ENCODE measurements at regions not wholly inside any gene's neighbourhood (a gene's known extent, or its start where the extent isn't known, plus 50 kb on each side); places are given as distances from the start of the nearest gene placed in this dataset.

- WGBS (ENCODE audit: insufficient coverage): no CpG with 5 or more reads among the region's 1 CpG
Observed at GRCh38 chr1:166221316-166221715, 54.5 kb upstream of the FAM78B start.

GRCh38 chr1:166233750-166234366 is 67.1 kb upstream of the FAM78B start:
- no peak for DNase-seq
- no peak overlapping the region for H3K27ac ChIP-seq (ENCODE audit: insufficient read depth in 1 of 2, low read depth in 1 of 2, low read length in 2 of 2, poor library complexity in 1 of 2, severe bottlenecking in 2 of 2)
- 81% methylated on average over 3 of the region's 6 CpGs for WGBS (ENCODE audit: insufficient coverage)
- ChIA-PET POLR2A (no interaction called here), CTCF (no interaction called here)
- peaks cover 0 to 9% (median 2%) of the 10 kb centered on the region in 5 experiments for H3K9me3 ChIP-seq (ENCODE audit: control extremely low read depth in 1 of 5, control insufficient read depth in 4 of 5, insufficient read depth in 2 of 5, low read depth in 1 of 5, low read length in 4 of 5)
- no peaks in the 10 kb centered on the region for H3K36me3 ChIP-seq (ENCODE audit: control insufficient read depth in 4 of 4, insufficient read depth in 4 of 4, low read length in 3 of 4)
- no peaks in the 10 kb centered on the region for H3K4me1 ChIP-seq (ENCODE audit: control extremely low read depth in 1 of 4, control insufficient read depth in 4 of 4, insufficient read depth in 4 of 4, low read length in 3 of 4)
- H3K27me3 ChIP-seq (replicated peaks in 2 of 5; ENCODE audit: control insufficient read depth in 4 of 5, insufficient read depth in 5 of 5, low read length in 4 of 5): no peaks in the 10 kb centered on the region
- H3K4me3 ChIP-seq (ENCODE audit: control insufficient read depth in 1 of 7, extremely low read depth in 1 of 7, insufficient read depth in 4 of 7, low read depth in 2 of 7, low read length in 6 of 7): no peak overlapping the region

More at GRCh38 chr1:166221316-166221715, 54.5 kb upstream of the FAM78B start:
- ChIA-PET POLR2A (no interaction called here), CTCF (no interaction called here)
- H3K4me1 ChIP-seq (ENCODE audit: control extremely low read depth in 1 of 4, control insufficient read depth in 4 of 4, insufficient read depth in 4 of 4, low read length in 3 of 4): no peaks in the 10 kb centered on the region
- no peak overlapping the region for H3K4me3 ChIP-seq (ENCODE audit: control insufficient read depth in 1 of 7, extremely low read depth in 1 of 7, insufficient read depth in 4 of 7, low read depth in 2 of 7, low read length in 6 of 7)
- no peaks in the 10 kb centered on the region for H3K36me3 ChIP-seq (ENCODE audit: control insufficient read depth in 4 of 4, insufficient read depth in 4 of 4, low read length in 3 of 4)
- DNase-seq: no peak
- H3K9me3 ChIP-seq (ENCODE audit: control extremely low read depth in 1 of 5, control insufficient read depth in 4 of 5, insufficient read depth in 2 of 5, low read depth in 1 of 5, low read length in 4 of 5): peaks cover 0 to 6% (median 0%) of the 10 kb centered on the region in 5 experiments
- H3K27ac ChIP-seq (ENCODE audit: insufficient read depth in 1 of 2, low read depth in 1 of 2, low read length in 2 of 2, poor library complexity in 1 of 2, severe bottlenecking in 2 of 2): no peak overlapping the region
- H3K27me3 ChIP-seq (replicated peaks in 2 of 5; ENCODE audit: control insufficient read depth in 4 of 5, insufficient read depth in 5 of 5, low read length in 4 of 5): no peaks in the 10 kb centered on the region

GRCh38 chr1:166235728-166236127 is 68.9 kb upstream of the FAM78B start:
- Histone ChIP-seq H3K36me3 (ENCODE audit: control insufficient read depth in 4 of 4, insufficient read depth in 4 of 4, low read length in 3 of 4) (no peaks in the 10 kb centered on the region), H3K9me3 (ENCODE audit: control extremely low read depth in 1 of 5, control insufficient read depth in 4 of 5, insufficient read depth in 2 of 5, low read depth in 1 of 5, low read length in 4 of 5) (peaks cover 0 to 9% (median 2%) of the 10 kb centered on the region in 5 experiments), H3K4me1 (ENCODE audit: control extremely low read depth in 1 of 4, control insufficient read depth in 4 of 4, insufficient read depth in 4 of 4, low read length in 3 of 4) (no peaks in the 10 kb centered on the region), H3K27me3 (replicated peaks in 2 of 5; ENCODE audit: control insufficient read depth in 4 of 5, insufficient read depth in 5 of 5, low read length in 4 of 5) (no peaks in the 10 kb centered on the region), H3K27ac (ENCODE audit: insufficient read depth in 1 of 2, low read depth in 1 of 2, low read length in 2 of 2, poor library complexity in 1 of 2, severe bottlenecking in 2 of 2) (no peak overlapping the region), H3K4me3 (ENCODE audit: control insufficient read depth in 1 of 7, extremely low read depth in 1 of 7, insufficient read depth in 4 of 7, low read depth in 2 of 7, low read length in 6 of 7) (no peak overlapping the region)
- CTCF ChIA-PET: interaction anchor here (1.0 kb wide), 1 partner anchor 37 kb away, joined by 3 read pairs; no protein-coding TSS in a partner anchor
- DNase-seq: no peak
- POLR2A ChIA-PET: no interaction called here
- WGBS (ENCODE audit: insufficient coverage): 90% methylated on average over 2 of the region's 2 CpGs

GRCh38 chr1:166237675-166238074 is 70.9 kb upstream of the FAM78B start:
- Histone ChIP-seq H3K9me3 (ENCODE audit: control extremely low read depth in 1 of 5, control insufficient read depth in 4 of 5, insufficient read depth in 2 of 5, low read depth in 1 of 5, low read length in 4 of 5) (peaks cover 0 to 6% (median 2%) of the 10 kb centered on the region in 5 experiments), H3K4me3 (ENCODE audit: control insufficient read depth in 1 of 7, extremely low read depth in 1 of 7, insufficient read depth in 4 of 7, low read depth in 2 of 7, low read length in 6 of 7) (no peak overlapping the region), H3K36me3 (ENCODE audit: control insufficient read depth in 4 of 4, insufficient read depth in 4 of 4, low read length in 3 of 4) (no peaks in the 10 kb centered on the region), H3K27ac (ENCODE audit: insufficient read depth in 1 of 2, low read depth in 1 of 2, low read length in 2 of 2, poor library complexity in 1 of 2, severe bottlenecking in 2 of 2) (no peak overlapping the region), H3K4me1 (ENCODE audit: control extremely low read depth in 1 of 4, control insufficient read depth in 4 of 4, insufficient read depth in 4 of 4, low read length in 3 of 4) (no peaks in the 10 kb centered on the region), H3K27me3 (replicated peaks in 2 of 5; ENCODE audit: control insufficient read depth in 4 of 5, insufficient read depth in 5 of 5, low read length in 4 of 5) (no peaks in the 10 kb centered on the region)
- ChIA-PET CTCF (no interaction called here), POLR2A (no interaction called here)
- no peak for DNase-seq
- WGBS (ENCODE audit: insufficient coverage): no CpG with 5 or more reads among the region's 1 CpG

- peaks cover 0 to 14% (median 2%) of the 10 kb centered on the region in 5 experiments for H3K9me3 ChIP-seq (ENCODE audit: control extremely low read depth in 1 of 5, control insufficient read depth in 4 of 5, insufficient read depth in 2 of 5, low read depth in 1 of 5, low read length in 4 of 5)
- no peak overlapping the region for H3K4me3 ChIP-seq (ENCODE audit: control insufficient read depth in 1 of 7, extremely low read depth in 1 of 7, insufficient read depth in 4 of 7, low read depth in 2 of 7, low read length in 6 of 7)
- DNase-seq: no peak
- POLR2A ChIA-PET: no interaction called here
- no peak overlapping the region for H3K27ac ChIP-seq (ENCODE audit: insufficient read depth in 1 of 2, low read depth in 1 of 2, low read length in 2 of 2, poor library complexity in 1 of 2, severe bottlenecking in 2 of 2)
- H3K4me1 ChIP-seq (ENCODE audit: control extremely low read depth in 1 of 4, control insufficient read depth in 4 of 4, insufficient read depth in 4 of 4, low read length in 3 of 4): no peaks in the 10 kb centered on the region
- no peaks in the 10 kb centered on the region for H3K27me3 ChIP-seq (replicated peaks in 2 of 5; ENCODE audit: control insufficient read depth in 4 of 5, insufficient read depth in 5 of 5, low read length in 4 of 5)
- no peaks in the 10 kb centered on the region for H3K36me3 ChIP-seq (ENCODE audit: control insufficient read depth in 4 of 4, insufficient read depth in 4 of 4, low read length in 3 of 4)
- CTCF ChIA-PET: no interaction called here
Observed at GRCh38 chr1:166253076-166253779, 86.4 kb upstream of the FAM78B start.

- H3K9me3 ChIP-seq (ENCODE audit: control extremely low read depth in 1 of 5, control insufficient read depth in 4 of 5, insufficient read depth in 2 of 5, low read depth in 1 of 5, low read length in 4 of 5): peaks cover 0 to 10% (median 2%) of the 10 kb centered on the region in 5 experiments
- WGBS (ENCODE audit: insufficient coverage): 90% methylated on average over 3 of the region's 3 CpGs
- H3K4me3 ChIP-seq (ENCODE audit: control insufficient read depth in 1 of 7, extremely low read depth in 1 of 7, insufficient read depth in 4 of 7, low read depth in 2 of 7, low read length in 6 of 7): no peak overlapping the region
- no peaks in the 10 kb centered on the region for H3K36me3 ChIP-seq (ENCODE audit: control insufficient read depth in 4 of 4, insufficient read depth in 4 of 4, low read length in 3 of 4)
- H3K27ac ChIP-seq (ENCODE audit: insufficient read depth in 1 of 2, low read depth in 1 of 2, low read length in 2 of 2, poor library complexity in 1 of 2, severe bottlenecking in 2 of 2): no peak overlapping the region
- no peak for DNase-seq
- POLR2A ChIA-PET: no interaction called here
- no peaks in the 10 kb centered on the region for H3K4me1 ChIP-seq (ENCODE audit: control extremely low read depth in 1 of 4, control insufficient read depth in 4 of 4, insufficient read depth in 4 of 4, low read length in 3 of 4)
- CTCF ChIA-PET: no interaction called here
- no peaks in the 10 kb centered on the region for H3K27me3 ChIP-seq (replicated peaks in 2 of 5; ENCODE audit: control insufficient read depth in 4 of 5, insufficient read depth in 5 of 5, low read length in 4 of 5)
Observed at GRCh38 chr1:166258017-166258416, 91.2 kb upstream of the FAM78B start.

GRCh38 chr1:166261511-166261910 is 94.7 kb upstream of the FAM78B start:
- Histone ChIP-seq H3K4me1 (ENCODE audit: control extremely low read depth in 1 of 4, control insufficient read depth in 4 of 4, insufficient read depth in 4 of 4, low read length in 3 of 4) (no peaks in the 10 kb centered on the region), H3K36me3 (ENCODE audit: control insufficient read depth in 4 of 4, insufficient read depth in 4 of 4, low read length in 3 of 4) (no peaks in the 10 kb centered on the region), H3K9me3 (ENCODE audit: control extremely low read depth in 1 of 5, control insufficient read depth in 4 of 5, insufficient read depth in 2 of 5, low read depth in 1 of 5, low read length in 4 of 5) (peaks cover 0 to 9% (median 0%) of the 10 kb centered on the region in 5 experiments), H3K4me3 (ENCODE audit: control insufficient read depth in 1 of 7, extremely low read depth in 1 of 7, insufficient read depth in 4 of 7, low read depth in 2 of 7, low read length in 6 of 7) (no peak overlapping the region), H3K27me3 (replicated peaks in 2 of 5; ENCODE audit: control insufficient read depth in 4 of 5, insufficient read depth in 5 of 5, low read length in 4 of 5) (no peaks in the 10 kb centered on the region), H3K27ac (ENCODE audit: insufficient read depth in 1 of 2, low read depth in 1 of 2, low read length in 2 of 2, poor library complexity in 1 of 2, severe bottlenecking in 2 of 2) (no peak overlapping the region)
- ChIA-PET CTCF (no interaction called here), POLR2A (no interaction called here)
- no peak for DNase-seq
- 93% methylated on average over 3 of the region's 3 CpGs for WGBS (ENCODE audit: insufficient coverage)
